CD4-positive, CD25-positive, alpha-beta regulatory T cell (primary cell): ENCODE measurements at regions not wholly inside any gene's neighbourhood (a gene's known extent, or its start where the extent isn't known, plus 50 kb on each side); places are given as distances from the start of the nearest gene placed in this dataset.

ENCODE experiments used
- ATAC-seq, 2 donors: fragments of 150-1000 bp; cut with Tn5 transposase; one replicate each; pipeline ENCODE4 v1.10.0; 2021; ENCODE audit warnings: low read depth in 2 of 2, moderate number of reproducible peaks in 2 of 2, moderate library complexity in 1 of 2
- DNase-seq, 3 donors: peaks; one replicate each; pipeline versions ENCODE4 v3.0.0 to v3.0.0-alpha.2; 2012 to 2022; ENCODE audit warnings: mixed read lengths in 1 of 3
- H3K27ac ChIP-seq: one replicate; pipeline ENCODE4 v1.7.0; 2013; ENCODE audit warnings: mild to moderate bottlenecking, low read length; ENCODE audit not compliant: insufficient read depth, poor library complexity, severe bottlenecking
- H3K27me3 ChIP-seq: one replicate; pipeline ENCODE4 v1.7.0; 2013; ENCODE audit warnings: low read length; ENCODE audit not compliant: control insufficient read depth, insufficient read depth
- H3K36me3 ChIP-seq: one replicate; pipeline ENCODE4 v1.7.0; 2013; ENCODE audit warnings: mild to moderate bottlenecking, low read length, moderate library complexity; ENCODE audit not compliant: control insufficient read depth, insufficient read depth
- H3K4me1 ChIP-seq: 2 replicates; pipeline ENCODE4 v1.7.0; 2013; ENCODE audit warnings: mild to moderate bottlenecking, low read length; ENCODE audit not compliant: insufficient read depth, control insufficient read depth, poor library complexity, severe bottlenecking
- H3K4me3 ChIP-seq: one replicate; pipeline ENCODE4 v1.7.0; 2013; ENCODE audit warnings: low read depth, mild to moderate bottlenecking, low read length, moderate library complexity
- H3K9me3 ChIP-seq, 2 experiments: 1 replicate in 1 of 2; 2 replicates in 1 of 2; pipeline ENCODE4 v1.7.0; 2013; ENCODE audit warnings: low read length in 2 of 2, mild to moderate bottlenecking in 1 of 2, moderate library complexity in 1 of 2; ENCODE audit not compliant: control insufficient read depth in 2 of 2
- H3K27ac Mint-ChIP-seq, 3 donors: one replicate each; pipeline ENCODE4 v1.8.0; 2020 to 2022; ENCODE audit warnings: mild to moderate bottlenecking in 3 of 3, mixed read lengths in 3 of 3, moderate library complexity in 2 of 3
- H3K27me3 Mint-ChIP-seq: one replicate; pipeline ENCODE4 v1.8.0; 2022; ENCODE audit warnings: mild to moderate bottlenecking, mixed read lengths
- H3K36me3 Mint-ChIP-seq: one replicate; pipeline ENCODE4 v1.8.0; 2020; ENCODE audit warnings: mixed read lengths
- H3K4me1 Mint-ChIP-seq, 4 donors: one replicate each; pipeline ENCODE4 v1.8.0; 2020 to 2022; ENCODE audit warnings: mixed read lengths in 4 of 4, mild to moderate bottlenecking in 1 of 4
- H3K4me3 Mint-ChIP-seq, 4 donors: one replicate each; pipeline ENCODE4 v1.8.0; 2020 to 2022; ENCODE audit warnings: mild to moderate bottlenecking in 4 of 4, mixed read lengths in 4 of 4, moderate library complexity in 3 of 4
- H3K9me3 Mint-ChIP-seq, 7 donors: one replicate each; pipeline ENCODE4 v1.8.0; 2020 to 2022; ENCODE audit warnings: mixed read lengths in 7 of 7, mild to moderate bottlenecking in 3 of 7, moderate library complexity in 2 of 7

GRCh38 chr4:104395168-104395614, 99.5 kb downstream of the CXXC4 start:
- Histone ChIP-seq H3K36me3 (no peaks in the 10 kb centered on the region), H3K9me3 (no peaks in the 10 kb centered on the region), H3K4me3 (no peak overlapping the region), H3K4me1 (no peaks in the 10 kb centered on the region), H3K27me3 (no peaks in the 10 kb centered on the region), H3K27ac (no peak overlapping the region)
- DNase-seq (no peak), ATAC-seq (no peak)
- Mint-ChIP-seq H3K4me1 (no peaks in the 10 kb centered on the region), H3K36me3 (no peaks in the 10 kb centered on the region), H3K27ac (no peak overlapping the region), H3K27me3 (no peaks in the 10 kb centered on the region), H3K4me3 (no peak overlapping the region), H3K9me3 (peaks cover 0 to 5% (median 0%) of the 10 kb centered on the region in 7 donors)

- Mint-ChIP-seq H3K4me3 (no peak overlapping the region), H3K36me3 (no peaks in the 10 kb centered on the region), H3K9me3 (peaks cover 0 to 5% (median 0%) of the 10 kb centered on the region in 7 donors), H3K27me3 (no peaks in the 10 kb centered on the region), H3K4me1 (no peaks in the 10 kb centered on the region), H3K27ac (no peak overlapping the region)
- Histone ChIP-seq H3K27ac (no peak overlapping the region), H3K36me3 (no peaks in the 10 kb centered on the region), H3K4me3 (no peak overlapping the region), H3K4me1 (no peaks in the 10 kb centered on the region), H3K27me3 (no peaks in the 10 kb centered on the region), H3K9me3 (no peaks in the 10 kb centered on the region)
- ATAC-seq = no peak
- no peak for DNase-seq
Measured at GRCh38 chr4:104394406-104395167, 100.1 kb downstream of the CXXC4 start.

- H3K9me3 ChIP-seq = no peaks in the 10 kb centered on the region
- no peaks in the 10 kb centered on the region for H3K27me3 ChIP-seq
- no peaks in the 10 kb centered on the region for H3K36me3 ChIP-seq
- DNase-seq (no peak), ATAC-seq (no peak)
- Mint-ChIP-seq H3K27ac (no peak overlapping the region), H3K9me3 (peaks cover 0 to 5% (median 0%) of the 10 kb centered on the region in 7 donors), H3K4me3 (no peak overlapping the region), H3K4me1 (no peaks in the 10 kb centered on the region), H3K27me3 (no peaks in the 10 kb centered on the region), H3K36me3 (no peaks in the 10 kb centered on the region)
- H3K4me3 ChIP-seq = no peak overlapping the region
- no peak overlapping the region for H3K27ac ChIP-seq
- H3K4me1 ChIP-seq = no peaks in the 10 kb centered on the region
Measured at GRCh38 chr4:104393655-104394324, 100.9 kb downstream of the CXXC4 start.

DNA sequence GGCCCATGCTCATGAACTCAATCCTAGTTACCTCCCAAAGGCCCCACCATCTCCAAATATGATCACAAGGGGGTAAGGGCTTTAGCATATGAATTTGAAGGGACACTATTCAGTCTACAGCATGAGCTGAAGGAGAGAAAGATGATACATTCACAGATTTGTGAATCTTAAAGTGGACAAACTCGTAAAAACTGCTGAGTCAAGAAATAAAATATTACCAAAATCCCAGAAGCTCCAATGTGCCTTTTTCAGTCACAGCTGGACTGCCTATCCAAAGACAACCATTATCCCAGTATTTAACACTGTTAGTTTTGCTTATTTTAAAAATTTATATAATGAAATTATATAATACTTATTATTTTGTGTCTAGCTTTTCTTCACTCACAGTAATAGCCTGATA, 109.0 kb downstream of the CXXC4 start:
- no peaks in the 10 kb centered on the region for H3K36me3 ChIP-seq
- no peaks in the 10 kb centered on the region for H3K27me3 ChIP-seq
- Mint-ChIP-seq H3K4me3 (no peak overlapping the region), H3K4me1 (peaks cover 0 to 4% (median 0%) of the 10 kb centered on the region in 4 donors), H3K27me3 (no peaks in the 10 kb centered on the region), H3K36me3 (no peaks in the 10 kb centered on the region), H3K9me3 (peaks cover 2 to 9% (median 5%) of the 10 kb centered on the region in 7 donors), H3K27ac (no peak overlapping the region)
- no peak overlapping the region for H3K27ac ChIP-seq
- no peaks in the 10 kb centered on the region for H3K4me1 ChIP-seq
- H3K9me3 ChIP-seq = no peaks in the 10 kb centered on the region
- no peak overlapping the region for H3K4me3 ChIP-seq
- DNase-seq (no peak), ATAC-seq (no peak)

GRCh38 chr4:104382961-104383360, 111.7 kb downstream of the CXXC4 start:
- DNase-seq (no peak), ATAC-seq (no peak)
- H3K36me3 ChIP-seq = no peaks in the 10 kb centered on the region
- H3K4me1 ChIP-seq = no peaks in the 10 kb centered on the region
- no peaks in the 10 kb centered on the region for H3K27me3 Mint-ChIP-seq
- no peaks in the 10 kb centered on the region for H3K9me3 ChIP-seq
- H3K4me1 Mint-ChIP-seq = peaks cover 0 to 4% (median 0%) of the 10 kb centered on the region in 4 donors
- no peak overlapping the region for H3K4me3 ChIP-seq
- H3K27me3 ChIP-seq = no peaks in the 10 kb centered on the region
- no peaks in the 10 kb centered on the region for H3K36me3 Mint-ChIP-seq
- peak overlapping the region in 1 of 4 donors; percentile 43 for H3K4me3 Mint-ChIP-seq
- no peak overlapping the region for H3K27ac ChIP-seq
- peaks cover 2 to 10% (median 6%) of the 10 kb centered on the region in 7 donors for H3K9me3 Mint-ChIP-seq
- no peak overlapping the region for H3K27ac Mint-ChIP-seq

DNA sequence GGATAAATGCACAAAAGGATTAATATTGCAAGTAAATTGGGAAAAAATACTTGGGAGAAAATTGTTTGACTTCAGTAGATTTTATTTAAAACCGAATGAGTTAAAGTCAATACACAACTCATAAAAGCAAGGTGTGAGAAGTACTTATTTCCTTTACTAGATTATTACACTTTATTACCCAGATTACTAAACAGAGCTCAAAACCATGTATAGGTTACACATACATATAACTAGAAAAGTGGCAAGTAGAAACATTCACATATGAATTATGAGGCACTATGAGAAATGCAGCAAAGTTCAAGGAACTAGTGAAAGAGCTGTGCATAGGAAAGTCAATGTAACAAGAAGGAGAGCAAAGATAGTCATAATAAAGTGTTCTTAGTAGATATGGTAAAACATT, 113.0 kb downstream of the CXXC4 start:
- Histone ChIP-seq H3K36me3 (no peaks in the 10 kb centered on the region), H3K27ac (no peak overlapping the region), H3K27me3 (no peaks in the 10 kb centered on the region), H3K4me3 (no peak overlapping the region), H3K9me3 (no peaks in the 10 kb centered on the region), H3K4me1 (no peaks in the 10 kb centered on the region)
- ATAC-seq (no peak), DNase-seq (no peak)
- H3K36me3 Mint-ChIP-seq = no peaks in the 10 kb centered on the region
- H3K4me1 Mint-ChIP-seq = peaks cover 0 to 4% (median 0%) of the 10 kb centered on the region in 4 donors
- H3K9me3 Mint-ChIP-seq = peaks cover 2 to 12% (median 6%) of the 10 kb centered on the region in 7 donors
- no peaks in the 10 kb centered on the region for H3K27me3 Mint-ChIP-seq
- H3K27ac Mint-ChIP-seq = no peak overlapping the region
- H3K4me3 Mint-ChIP-seq = no peak overlapping the region

GRCh38 chr4:104365618-104366017, 129.1 kb downstream of the CXXC4 start:
- no peaks in the 10 kb centered on the region for H3K4me1 Mint-ChIP-seq
- H3K27me3 Mint-ChIP-seq = no peaks in the 10 kb centered on the region
- no peaks in the 10 kb centered on the region for H3K36me3 Mint-ChIP-seq
- ATAC-seq (no peak), DNase-seq (no peak)
- H3K4me1 ChIP-seq = no peaks in the 10 kb centered on the region
- H3K9me3 ChIP-seq = peaks cover 2 to 3% of the 10 kb centered on the region in 2 experiments
- no peaks in the 10 kb centered on the region for H3K36me3 ChIP-seq
- peaks cover 0 to 10% (median 5%) of the 10 kb centered on the region in 7 donors for H3K9me3 Mint-ChIP-seq
- H3K27ac Mint-ChIP-seq = no peak overlapping the region
- no peak overlapping the region for H3K4me3 ChIP-seq
- no peak overlapping the region for H3K4me3 Mint-ChIP-seq
- no peaks in the 10 kb centered on the region for H3K27me3 ChIP-seq
- H3K27ac ChIP-seq = no peak overlapping the region
